Heart left ventricle (tissue), 16 donors: ENCODE measurements at regions not wholly inside any gene's neighbourhood (a gene's known extent, or its start where the extent isn't known, plus 50 kb on each side); places are given as distances from the start of the nearest gene placed in this dataset.

Source experiments
- ATAC-seq, 4 donors: fragments of 200-7000 bp; cut with Tn5 transposase; one replicate each; pipeline ENCODE4 v1.9.1; 2020 to 2022; ENCODE audit warnings: moderate library complexity in 4 of 4, mild to moderate bottlenecking in 3 of 4, moderate number of reproducible peaks in 1 of 4
- DNase-seq, 5 donors: peaks; one replicate each; pipeline ENCODE4 v3.0.0-alpha.2; 2020
- H3K27ac ChIP-seq, 12 donors: fragments of 200-600 bp; sonication (generic) in 4 of 12; one replicate each; pipeline versions ENCODE4 v1.5.0 to v1.8.0; 2016 to 2022; ENCODE audit warnings: mild to moderate bottlenecking in 2 of 12
- H3K27me3 ChIP-seq, 9 donors: fragments of 200-600 bp; sonication (generic) in 2 of 9; one replicate each; pipeline versions ENCODE4 v1.5.1 to v1.8.0; 2016 to 2022; ENCODE audit warnings: mild to moderate bottlenecking in 3 of 9
- H3K36me3 ChIP-seq, 9 donors: fragments of 200-600 bp; sonication (generic) in 2 of 9; one replicate each; pipeline versions ENCODE4 v1.5.0 to v1.8.0; 2018 to 2022; ENCODE audit warnings: mild to moderate bottlenecking in 2 of 9
- H3K4me1 ChIP-seq, 12 donors: fragments of 200-600 bp; sonication (generic) in 4 of 12; one replicate each; pipeline versions ENCODE4 v1.5.0 to v1.8.0; 2016 to 2022; ENCODE audit warnings: mild to moderate bottlenecking in 3 of 12
- H3K4me3 ChIP-seq, 12 donors: fragments of 200-600 bp; sonication (generic) in 4 of 12; one replicate each; pipeline versions ENCODE4 v1.5.0 to v1.8.0; 2017 to 2022; ENCODE audit warnings: mild to moderate bottlenecking in 9 of 12, moderate library complexity in 4 of 12
- H3K9me3 ChIP-seq, 12 donors: fragments of 200-600 bp; sonication (generic) in 4 of 12; one replicate each; pipeline versions ENCODE4 v1.5.0 to v1.8.0; 2016 to 2022; ENCODE audit warnings: mild to moderate bottlenecking in 1 of 12
- CTCF ChIP-seq, 12 donors: fragments of 200-600 bp; sonication (generic) in 4 of 12; IDR thresholded peaks; one replicate each; pipeline versions ENCODE4 v1.5.0 to v1.8.0; 2018 to 2022; ENCODE audit warnings: antibody characterized with exemption in 12 of 12, mild to moderate bottlenecking in 5 of 12
- POLR2A ChIP-seq, 2 donors: fragments of 450-650 bp; IDR thresholded peaks; one replicate each; pipeline ENCODE4 v1.6.1; 2017; ENCODE audit warnings: antibody characterized with exemption in 2 of 2, mild to moderate bottlenecking in 2 of 2, moderate library complexity in 2 of 2
- WGBS, 4 donors: extraction: QIAGEN DNeasy Blood & Tissue Kit in 2 of 4; methylation state at CpG; one replicate each; pipeline versions ENCODE4 v1.1.5 to v1.1.7; 2013 to 2018; 5-methylcytosine and 5-hydroxymethylcytosine counted together
- intact Hi-C, 10 donors: fragments of 100-400 bp; cut with DNase I; formaldehyde crosslinking; loops; one replicate each; pipeline versions ENCODE4 v1.11.1 to v1.14.2; 2022
- donor health status: ischemic (EF 13 %, LVEDD 7.1; RV severe dilation, severe dysfunction).
- donor health status: healthy with polysubstance abuse.
- donor health status: DM: no; HTN: yes; CAD: no.
- donor health status: DM: no; HTN: no; CAD: no.
- donor health status: ischemic (EF 25% LVEDD 6.9; RV normal size, moderate dysfunction).
- donor health status: ischemic (EF 25% LVEDD 5.7; RV mildly dilated, moderate dysfunction).
- donor health status: healthy.
- donor health status: DM: yes; HTN: yes; CAD: no.
- donor health status: ischemic (EF 35%, LVEDD 5.7; RV mildly dilated, moderate dysfunction).
- donor health status: nonischemic (EF 11% LVEDD 7.7; RV severe dilation, severe dysfunction).
- donor health status: DM: yes; HTN: yes; CAD: no.
- donor health status: PGD.
- donor health status: ischemic (EF 29% LVEDD 5.4; RV normal size, mild dysfunction).
- donor health status: nonischemic (EF 23%, LVEDD 6.1; RV moderate dilation, normal function).

DNA sequence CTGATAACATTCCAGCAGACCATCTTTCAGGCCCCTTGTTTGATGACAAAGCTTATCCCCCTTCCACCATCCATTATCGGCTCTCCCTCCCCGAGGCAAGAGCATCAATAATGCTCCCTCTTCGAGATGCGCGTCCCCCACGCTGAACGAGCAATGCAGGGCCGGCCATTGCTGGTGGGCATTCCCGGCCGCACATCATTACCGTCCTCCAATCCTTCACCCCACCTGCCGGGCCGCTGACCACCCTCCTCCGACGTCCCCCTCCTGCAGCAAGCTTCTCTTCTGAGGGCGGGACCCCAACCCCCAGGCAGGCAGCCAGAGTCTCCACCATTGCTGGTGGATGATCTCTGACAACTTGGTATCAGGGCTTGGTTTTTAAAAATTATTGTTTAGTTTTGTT, 208.6 kb downstream of the SMAD2 start:
- Histone ChIP-seq H3K36me3 (no peaks in the 10 kb centered on the region), H3K27me3 (peaks cover 0 to 22% (median 0%) of the 10 kb centered on the region in 9 donors), H3K4me3 (no peak overlapping the region), H3K4me1 (no peaks in the 10 kb centered on the region), H3K27ac (no peak overlapping the region), H3K9me3 (no peaks in the 10 kb centered on the region)
- 74 to 82% (median 77%) methylated on average over 16 of the region's 16 CpGs for WGBS, 4 donors
- intact Hi-C loops = no loop called here
- ATAC-seq (no peak), DNase-seq (no peak)
- TF ChIP-seq POLR2A (IDR thresholded peaks at IDR 0.05) (no peak), CTCF (IDR thresholded peaks at IDR 0.05) (no peak)

DNA sequence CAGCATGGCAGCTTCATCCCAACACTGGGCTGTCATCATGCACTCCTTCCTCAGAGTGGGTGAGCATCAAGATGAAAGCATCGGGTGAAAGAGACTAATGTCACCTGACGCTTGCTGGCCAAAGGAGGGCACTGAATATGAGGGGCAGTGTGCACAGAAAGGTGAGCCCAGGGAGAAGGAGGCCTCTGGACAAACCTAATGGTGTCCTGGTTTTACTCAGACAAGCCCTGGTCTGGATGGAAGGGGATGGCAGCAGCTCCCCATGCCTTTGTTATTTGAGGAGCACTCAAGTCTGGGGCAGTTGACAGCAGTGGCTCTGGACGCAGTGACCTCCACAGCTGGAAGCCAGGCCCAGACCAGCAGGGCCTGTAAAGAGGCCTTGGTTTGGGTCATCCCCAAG, 209.7 kb downstream of the SMAD2 start:
- no peaks in the 10 kb centered on the region for H3K4me1 ChIP-seq
- TF ChIP-seq CTCF (IDR thresholded peaks at IDR 0.05) (no peak), POLR2A (IDR thresholded peaks at IDR 0.05) (no peak)
- H3K27ac ChIP-seq = no peak overlapping the region
- ATAC-seq (no peak), DNase-seq (no peak)
- no peak overlapping the region for H3K4me3 ChIP-seq
- no peaks in the 10 kb centered on the region for H3K36me3 ChIP-seq
- intact Hi-C loops = no loop called here
- WGBS, 4 donors = 71 to 86% (median 79%) methylated on average over 3 of the region's 3 CpGs
- no peaks in the 10 kb centered on the region for H3K9me3 ChIP-seq
- H3K27me3 ChIP-seq = peaks cover 0 to 12% (median 0%) of the 10 kb centered on the region in 9 donors

GRCh38 chr18:47719096-47719780, 211.2 kb downstream of the SMAD2 start:
- 74 to 90% (median 78%) methylated on average over 7 of the region's 7 CpGs for WGBS, 4 donors

DNA sequence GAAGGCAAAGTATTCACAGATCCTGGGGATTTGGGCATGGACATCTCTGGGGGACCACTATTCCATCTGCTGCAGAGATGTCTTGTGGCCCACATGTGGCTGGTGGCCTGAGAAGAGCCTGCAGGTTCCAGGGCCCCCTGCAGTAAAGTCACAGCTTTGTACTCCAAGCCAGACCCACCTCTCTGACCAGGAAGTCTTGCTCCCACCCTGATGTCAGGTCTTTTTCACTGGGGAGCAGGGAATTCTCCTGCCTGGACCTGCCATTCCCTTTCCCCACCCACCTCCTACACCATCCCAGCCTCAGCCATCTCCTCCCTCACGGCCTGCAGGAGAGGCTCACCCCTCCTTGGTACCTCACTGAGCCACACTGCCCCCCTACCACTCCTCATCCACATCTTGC, 211.8 kb downstream of the SMAD2 start:
- Histone ChIP-seq H3K27me3 (peaks cover 0 to 5% (median 0%) of the 10 kb centered on the region in 9 donors), H3K4me1 (no peaks in the 10 kb centered on the region), H3K36me3 (no peaks in the 10 kb centered on the region), H3K4me3 (no peak overlapping the region), H3K27ac (no peak overlapping the region), H3K9me3 (no peaks in the 10 kb centered on the region)
- WGBS, 4 donors = 57 to 87% (median 65%) methylated on average over 1 of the region's 1 CpG
- intact Hi-C loops = no loop called here
- DNase-seq (no peak), ATAC-seq (no peak)
- TF ChIP-seq CTCF (IDR thresholded peaks at IDR 0.05) = no peak

More at GRCh38 chr18:47719096-47719780, 211.2 kb downstream of the SMAD2 start:
- no peak for ATAC-seq
- no peak for TF ChIP-seq POLR2A (IDR thresholded peaks at IDR 0.05)
- no peak for TF ChIP-seq CTCF (IDR thresholded peaks at IDR 0.05)
- intact Hi-C loops = no loop called here
- peaks cover 0 to 5% (median 0%) of the 10 kb centered on the region in 9 donors for H3K27me3 ChIP-seq
- no peaks in the 10 kb centered on the region for H3K36me3 ChIP-seq
- H3K4me3 ChIP-seq = no peak overlapping the region
- no peaks in the 10 kb centered on the region for H3K4me1 ChIP-seq
- H3K27ac ChIP-seq = no peak overlapping the region
- H3K9me3 ChIP-seq = no peaks in the 10 kb centered on the region
- DNase-seq = no peak
